ENCODE measurements at regions not wholly inside any gene's neighbourhood (a gene's known extent, or its start where the extent isn't known, plus 50 kb on each side); places are given as distances from the start of the nearest gene placed in this dataset.

- H3K4me3 ChIP-seq (replicated peaks; ENCODE audit: low read depth, low read length), result no peak overlapping the region
- no peak for DNase-seq (ENCODE audit: extremely low read depth, low read depth)
- no peak for TF ChIP-seq CTCF (IDR thresholded peaks at IDR 0.05; ENCODE audit: low read depth, low read length, missing control alignments)
Measured at GRCh38 chr16:9275816-9276354, 184.4 kb downstream of the HAPSTR1 start.

GRCh38 chr16:9279291-9280068 lies 188.0 kb downstream of the HAPSTR1 start:
- no peak for DNase-seq (ENCODE audit: extremely low read depth, low read depth)
- H3K4me3 ChIP-seq (replicated peaks; ENCODE audit: low read depth, low read length), result no peak overlapping the region
- no peak for TF ChIP-seq CTCF (IDR thresholded peaks at IDR 0.05; ENCODE audit: low read depth, low read length, missing control alignments)

GRCh38 chr16:9280069-9280466 lies 188.6 kb downstream of the HAPSTR1 start:
- no peak for TF ChIP-seq CTCF (IDR thresholded peaks at IDR 0.05; ENCODE audit: low read depth, low read length, missing control alignments)
- no peak for DNase-seq (ENCODE audit: extremely low read depth, low read depth)
- no peak overlapping the region for H3K4me3 ChIP-seq (replicated peaks; ENCODE audit: low read depth, low read length)

GRCh38 chr16:9286930-9287329 lies 195.5 kb downstream of the HAPSTR1 start:
- no peak for DNase-seq (ENCODE audit: extremely low read depth, low read depth)
- H3K4me3 ChIP-seq (replicated peaks; ENCODE audit: low read depth, low read length), result no peak overlapping the region
- no peak for TF ChIP-seq CTCF (IDR thresholded peaks at IDR 0.05; ENCODE audit: low read depth, low read length, missing control alignments)

GRCh38 chr16:9296271-9296590 lies 204.8 kb downstream of the HAPSTR1 start:
- TF ChIP-seq CTCF (IDR thresholded peaks at IDR 0.05; ENCODE audit: low read depth, low read length, missing control alignments), result no peak
- H3K4me3 ChIP-seq (replicated peaks; ENCODE audit: low read depth, low read length), result no peak overlapping the region
- no peak for DNase-seq (ENCODE audit: extremely low read depth, low read depth)

GRCh38 chr16:9297437-9298113 lies 206.1 kb downstream of the HAPSTR1 start:
- no peak overlapping the region for H3K4me3 ChIP-seq (replicated peaks; ENCODE audit: low read depth, low read length)
- TF ChIP-seq CTCF (IDR thresholded peaks at IDR 0.05; ENCODE audit: low read depth, low read length, missing control alignments), result peak; percentile 38
- no peak for DNase-seq (ENCODE audit: extremely low read depth, low read depth)
